Tibial nerve (tissue), 4 donors: ENCODE measurements at regions not wholly inside any gene's neighbourhood (a gene's known extent, or its start where the extent isn't known, plus 50 kb on each side); places are given as distances from the start of the nearest gene placed in this dataset.

Experiments
- EP300 ChIP-seq, 2 donors: sonication (generic); formaldehyde crosslinking; IDR thresholded peaks; one replicate each; pipeline ENCODE4 v1.6.1; 2017; ENCODE audit warnings: antibody characterized with exemption in 2 of 2, mild to moderate bottlenecking in 1 of 2
- POLR2A ChIP-seq, 2 donors: fragments of 450-650 bp; IDR thresholded peaks; one replicate each; pipeline ENCODE4 v1.6.1; 2017; ENCODE audit warnings: antibody characterized with exemption in 2 of 2, mild to moderate bottlenecking in 2 of 2, moderate library complexity in 2 of 2
- TF ChIP-seq, protein P1 (sequence below), 5 experiments: fragments of 200-600 bp in 3 of 5; fragments of 450-650 bp in 2 of 5; sonication (generic) in 3 of 5; IDR thresholded peaks; one replicate each; pipeline ENCODE4 v1.5.1; 2016 to 2019; ENCODE audit warnings: antibody characterized with exemption in 5 of 5, mild to moderate bottlenecking in 3 of 5, moderate library complexity in 2 of 5

DNA sequence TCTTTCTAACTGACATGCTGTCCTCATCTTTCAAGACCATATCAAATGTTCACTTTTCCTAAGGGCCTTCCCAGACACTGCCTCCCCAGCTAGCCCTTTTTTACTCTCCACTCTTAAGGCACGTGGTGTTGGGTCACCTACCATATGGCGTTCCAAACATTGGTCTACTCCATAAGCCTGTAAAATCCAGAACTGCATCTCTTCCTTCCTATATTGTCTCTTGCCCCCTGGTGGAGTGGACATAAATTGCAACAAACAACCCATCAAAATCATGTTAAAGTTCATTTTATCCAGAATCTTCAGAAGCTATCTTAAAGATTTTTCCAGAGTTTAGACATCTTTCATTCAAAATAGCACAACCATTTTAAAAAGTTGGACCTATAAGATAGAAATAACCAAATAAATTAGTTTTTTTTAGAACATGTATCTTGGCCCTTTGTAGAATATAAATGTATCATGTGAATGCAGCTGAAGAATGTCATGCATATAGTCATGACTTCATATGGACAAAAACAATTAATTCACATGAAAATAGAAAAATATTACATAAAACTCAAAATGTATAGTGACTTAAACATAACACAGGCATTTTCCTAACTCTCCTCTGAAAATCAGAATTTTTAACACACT is 180.6 kb upstream of the CHRM2 start:
- TF ChIP-seq, protein P1, sequence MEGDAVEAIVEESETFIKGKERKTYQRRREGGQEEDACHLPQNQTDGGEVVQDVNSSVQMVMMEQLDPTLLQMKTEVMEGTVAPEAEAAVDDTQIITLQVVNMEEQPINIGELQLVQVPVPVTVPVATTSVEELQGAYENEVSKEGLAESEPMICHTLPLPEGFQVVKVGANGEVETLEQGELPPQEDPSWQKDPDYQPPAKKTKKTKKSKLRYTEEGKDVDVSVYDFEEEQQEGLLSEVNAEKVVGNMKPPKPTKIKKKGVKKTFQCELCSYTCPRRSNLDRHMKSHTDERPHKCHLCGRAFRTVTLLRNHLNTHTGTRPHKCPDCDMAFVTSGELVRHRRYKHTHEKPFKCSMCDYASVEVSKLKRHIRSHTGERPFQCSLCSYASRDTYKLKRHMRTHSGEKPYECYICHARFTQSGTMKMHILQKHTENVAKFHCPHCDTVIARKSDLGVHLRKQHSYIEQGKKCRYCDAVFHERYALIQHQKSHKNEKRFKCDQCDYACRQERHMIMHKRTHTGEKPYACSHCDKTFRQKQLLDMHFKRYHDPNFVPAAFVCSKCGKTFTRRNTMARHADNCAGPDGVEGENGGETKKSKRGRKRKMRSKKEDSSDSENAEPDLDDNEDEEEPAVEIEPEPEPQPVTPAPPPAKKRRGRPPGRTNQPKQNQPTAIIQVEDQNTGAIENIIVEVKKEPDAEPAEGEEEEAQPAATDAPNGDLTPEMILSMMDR (IDR thresholded peaks at IDR 0.05): peak in 2 of 5 experiments; percentile 21 to 29
- no peak for TF ChIP-seq POLR2A (IDR thresholded peaks at IDR 0.05)
- no peak for TF ChIP-seq EP300 (IDR thresholded peaks at IDR 0.05)
